Endodermal cell (in vitro differentiated cells): ENCODE measurements at regions not wholly inside any gene's neighbourhood (a gene's known extent, or its start where the extent isn't known, plus 50 kb on each side); places are given as distances from the start of the nearest gene placed in this dataset.

Experiments used
- DNase-seq: peaks from one replicate; pipeline ENCODE4 v3.0.0-alpha.2; 2017
- H3K27ac ChIP-seq: 2 replicates; pipeline ENCODE4 v1.5.1; 2013; ENCODE audit warnings: mild to moderate bottlenecking, low read depth, low read length, moderate library complexity
- H3K27me3 ChIP-seq: 2 replicates; pipeline ENCODE4 v1.6.1; 2013; ENCODE audit warnings: mild to moderate bottlenecking, low read length, moderate library complexity; ENCODE audit not compliant: insufficient read depth, control insufficient read depth, poor library complexity, severe bottlenecking
- H3K36me3 ChIP-seq: 2 replicates; pipeline ENCODE4 v1.7.0; 2013; ENCODE audit warnings: mild to moderate bottlenecking, low read length, moderate library complexity; ENCODE audit not compliant: control insufficient read depth, insufficient read depth
- H3K4me1 ChIP-seq: one replicate; pipeline ENCODE4 v1.7.0; 2013; ENCODE audit warnings: low read length; ENCODE audit not compliant: control insufficient read depth, insufficient read depth
- H3K4me3 ChIP-seq: 2 replicates; pipeline ENCODE4 v1.5.1; 2013; ENCODE audit warnings: mild to moderate bottlenecking, low read length, moderate library complexity
- H3K9ac ChIP-seq: 2 replicates; pipeline ENCODE4 v1.6.1; 2013; ENCODE audit warnings: mild to moderate bottlenecking, low read length, moderate library complexity; ENCODE audit not compliant: poor library complexity, severe bottlenecking; ENCODE audit errors: extremely low read depth
- H3K9me3 ChIP-seq: 2 replicates; pipeline ENCODE4 v1.6.1; 2013; ENCODE audit warnings: mild to moderate bottlenecking, low read length, moderate library complexity; ENCODE audit not compliant: control insufficient read depth
- H3K27ac Mint-ChIP-seq: 2 replicates; pipeline ENCODE4 v1.8.0; 2020; ENCODE audit warnings: mixed read lengths
- H3K27me3 Mint-ChIP-seq: 2 replicates; pipeline ENCODE4 v1.8.0; 2021; ENCODE audit warnings: mild to moderate bottlenecking, mixed read lengths; ENCODE audit not compliant: insufficient read depth
- H3K36me3 Mint-ChIP-seq: 2 replicates; pipeline ENCODE4 v1.8.0; 2020; ENCODE audit warnings: low read depth, mixed read lengths
- H3K4me1 Mint-ChIP-seq: 2 replicates; pipeline ENCODE4 v1.8.0; 2020; ENCODE audit warnings: mixed read lengths
- H3K4me3 Mint-ChIP-seq: 2 replicates; pipeline ENCODE4 v1.8.0; 2020; ENCODE audit warnings: mild to moderate bottlenecking, moderate library complexity, mixed read lengths
- H3K9me3 Mint-ChIP-seq: 2 replicates; pipeline ENCODE4 v1.8.0; 2020; ENCODE audit warnings: mild to moderate bottlenecking, mixed read lengths
- CTCF ChIP-seq: fragments of 200-600 bp; sonication (generic); conservative IDR thresholded peaks from 2 replicates; pipeline ENCODE4 v1.5.0; 2021; ENCODE audit warnings: antibody characterized with exemption, mild to moderate bottlenecking
- WGBS, 2 experiments: methylation state at CpG; one replicate each; pipeline versions ENCODE4 v1.1.5 to v1.1.7; 2013; ENCODE audit warnings: missing lambda C conversion rate in 2 of 2, mixed read lengths in 1 of 2; ENCODE audit not compliant: insufficient coverage in 1 of 2, insufficient read length in 1 of 2; 5-methylcytosine and 5-hydroxymethylcytosine counted together

GRCh38 chr10:78912361-78913218, 156.2 kb upstream of the ZMIZ1 start:
- H3K27ac ChIP-seq = peak overlapping the region; percentile 98
- H3K4me3 Mint-ChIP-seq = no peak overlapping the region

GRCh38 chr10:78913219-78914059, 155.3 kb upstream of the ZMIZ1 start:
- WGBS, 2 experiments = 53 to 63% methylated on average over 11 to 27 of the region's 28 CpGs

More at GRCh38 chr10:78912361-78913218, 156.2 kb upstream of the ZMIZ1 start:
- Histone ChIP-seq H3K4me3 (no peak overlapping the region), H3K36me3 (no peaks in the 10 kb centered on the region), H3K9me3 (no peaks in the 10 kb centered on the region), H3K27me3 (no peaks in the 10 kb centered on the region), H3K9ac (no peak overlapping the region), H3K4me1 (no peaks in the 10 kb centered on the region)
- DNase-seq = no peak
- 80 to 100% methylated on average over 3 to 11 of the region's 11 CpGs for WGBS, 2 experiments
- peaks cover 19% of the 10 kb centered on the region for H3K27me3 Mint-ChIP-seq
- H3K4me1 Mint-ChIP-seq = peaks cover 2% of the 10 kb centered on the region
- no peaks in the 10 kb centered on the region for H3K36me3 Mint-ChIP-seq
- no peaks in the 10 kb centered on the region for H3K9me3 Mint-ChIP-seq
- H3K27ac Mint-ChIP-seq = no peak overlapping the region
- TF ChIP-seq CTCF = no peak

DNA sequence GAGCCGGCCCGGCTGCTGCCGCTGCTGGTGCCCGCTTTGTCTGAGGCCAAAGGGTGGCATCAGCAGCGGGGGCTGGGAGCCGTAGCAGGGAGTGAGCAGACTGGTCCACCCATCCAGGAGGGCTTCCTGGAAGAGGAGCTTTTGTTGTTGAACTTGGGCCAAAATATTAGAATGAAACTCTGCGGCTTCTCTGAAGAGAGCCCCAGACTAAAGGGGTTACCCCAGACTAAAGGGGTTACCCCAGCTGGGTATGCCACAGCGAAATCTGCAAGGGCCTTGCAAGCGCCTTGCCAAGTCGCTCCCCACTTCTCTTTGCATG, 154.7 kb upstream of the ZMIZ1 start:
- Mint-ChIP-seq H3K27me3 (peaks cover 19% of the 10 kb centered on the region), H3K27ac (no peak overlapping the region), H3K4me1 (no peaks in the 10 kb centered on the region), H3K4me3 (no peak overlapping the region), H3K36me3 (no peaks in the 10 kb centered on the region), H3K9me3 (no peaks in the 10 kb centered on the region)
- no peak for TF ChIP-seq CTCF
- DNase-seq = no peak
- Histone ChIP-seq H3K9ac (no peak overlapping the region), H3K4me1 (no peaks in the 10 kb centered on the region), H3K9me3 (no peaks in the 10 kb centered on the region), H3K27me3 (no peaks in the 10 kb centered on the region), H3K36me3 (no peaks in the 10 kb centered on the region), H3K27ac (peak overlapping the region; percentile 98), H3K4me3 (no peak overlapping the region)
- 53 to 71% methylated on average over 7 to 10 of the region's 10 CpGs for WGBS, 2 experiments

More at GRCh38 chr10:78913219-78914059, 155.3 kb upstream of the ZMIZ1 start:
- Histone ChIP-seq H3K4me3 (no peak overlapping the region), H3K9ac (no peak overlapping the region), H3K4me1 (no peaks in the 10 kb centered on the region), H3K9me3 (no peaks in the 10 kb centered on the region), H3K27ac (peak overlapping the region; percentile 98), H3K27me3 (no peaks in the 10 kb centered on the region), H3K36me3 (no peaks in the 10 kb centered on the region)
- Mint-ChIP-seq H3K9me3 (no peaks in the 10 kb centered on the region), H3K4me3 (no peak overlapping the region), H3K27me3 (peaks cover 19% of the 10 kb centered on the region), H3K27ac (no peak overlapping the region), H3K36me3 (no peaks in the 10 kb centered on the region), H3K4me1 (no peaks in the 10 kb centered on the region)
- TF ChIP-seq CTCF = no peak
- no peak for DNase-seq
